Kidney (tissue), 13 donors: ENCODE measurements at regions not wholly inside any gene's neighbourhood (a gene's known extent, or its start where the extent isn't known, plus 50 kb on each side); places are given as distances from the start of the nearest gene placed in this dataset.

Experiments used
- DNase-seq, 5 donors: peaks; one replicate each; pipeline ENCODE4 v3.0.0-alpha.2; 2013 to 2020
- FAIRE-seq: peaks from 2 replicates; lab custom pipeline; 2012; peaks lifted over from hg19 to GRCh38; lab: Jason Lieb, UNC
- H3K27ac ChIP-seq, 2 donors: one replicate each; pipeline ENCODE4 v1.7.0; 2013; ENCODE audit warnings: low read depth in 2 of 2, low read length in 2 of 2, inconsistent platforms in 1 of 2
- H3K27me3 ChIP-seq: one replicate; pipeline ENCODE4 v1.7.1; 2013; ENCODE audit warnings: low read length, inconsistent platforms; ENCODE audit not compliant: control insufficient read depth, insufficient read depth
- H3K36me3 ChIP-seq, 3 donors: one replicate each; pipeline versions ENCODE4 v1.7.0 to v1.7.1; 2013; ENCODE audit warnings: low read length in 3 of 3, control low read depth in 1 of 3, inconsistent platforms in 1 of 3; ENCODE audit not compliant: insufficient read depth in 3 of 3, control insufficient read depth in 2 of 3
- H3K4me1 ChIP-seq, 3 donors: one replicate each; pipeline versions ENCODE4 v1.7.0 to v1.7.1; 2013; ENCODE audit warnings: low read length in 3 of 3, inconsistent platforms in 1 of 3, low read depth in 1 of 3; ENCODE audit not compliant: control insufficient read depth in 2 of 3, insufficient read depth in 2 of 3
- H3K4me3 ChIP-seq, 3 donors: one replicate each; pipeline versions ENCODE4 v1.7.0 to v1.8.1; 2013; ENCODE audit warnings: low read length in 3 of 3, control low read depth in 1 of 3, inconsistent platforms in 1 of 3
- H3K9ac ChIP-seq, 3 donors: one replicate each; pipeline versions ENCODE4 v1.7.0 to v1.7.1; 2013; ENCODE audit warnings: low read length in 3 of 3, control low read depth in 1 of 3, inconsistent platforms in 1 of 3
- H3K9me3 ChIP-seq, 3 donors: one replicate each; pipeline versions ENCODE4 v1.7.0 to v1.7.1; 2013; ENCODE audit warnings: low read length in 3 of 3, control low read depth in 1 of 3, inconsistent platforms in 1 of 3; ENCODE audit not compliant: control insufficient read depth in 2 of 3, insufficient read depth in 1 of 3
- CTCF ChIP-seq: IDR thresholded peaks from 3 replicates; pipeline ENCODE4 v1.5.1; 2012; ENCODE audit warnings: mild to moderate bottlenecking, moderate library complexity, borderline replicate concordance; ENCODE audit not compliant: insufficient read depth; ENCODE audit errors: extremely low read depth
- intact Hi-C: fragments of 100-400 bp; cut with DNase I; formaldehyde crosslinking; loops from one replicate; pipeline ENCODE4 v1.11.1; 2022
- donor health status: control.
- donor health status: control.
- donor health status: control.
- donor health status: control.
- donor health status: control.
- donor health status: DM: yes; HTN: yes; CAD: no.
- donor health status: Normal renal cell carcinoma (clear cell type).

- intact Hi-C loops = no loop called here
- TF ChIP-seq CTCF = no peak
- peaks cover 0 to 7% (median 0%) of the 10 kb centered on the region in 3 donors for H3K9me3 ChIP-seq
- H3K4me1 ChIP-seq = no peaks in the 10 kb centered on the region
- no peak for DNase-seq
- FAIRE-seq = no peak
- H3K27ac ChIP-seq = no peak overlapping the region
- no peak overlapping the region for H3K9ac ChIP-seq
- H3K27me3 ChIP-seq = no peaks in the 10 kb centered on the region
- H3K4me3 ChIP-seq = no peak overlapping the region
- no peaks in the 10 kb centered on the region for H3K36me3 ChIP-seq
These were observed 131.4 kb upstream of the FOXF1 start for GRCh38 chr16:86378831-86379504.

GRCh38 chr16:86379505-86379846 is 130.9 kb upstream of the FOXF1 start:
- no peaks in the 10 kb centered on the region for H3K36me3 ChIP-seq
- peaks cover 0 to 3% (median 0%) of the 10 kb centered on the region in 3 donors for H3K9me3 ChIP-seq
- DNase-seq = no peak
- no peak for TF ChIP-seq CTCF
- H3K27ac ChIP-seq = no peak overlapping the region
- H3K4me3 ChIP-seq = no peak overlapping the region
- no peak overlapping the region for H3K9ac ChIP-seq
- no peaks in the 10 kb centered on the region for H3K27me3 ChIP-seq
- no peak for FAIRE-seq
- H3K4me1 ChIP-seq = no peaks in the 10 kb centered on the region
- intact Hi-C loops = no loop called here

GRCh38 chr16:86380030-86380429 is 130.3 kb upstream of the FOXF1 start:
- no peak for FAIRE-seq
- H3K4me3 ChIP-seq = no peak overlapping the region
- DNase-seq = no peak
- no peak for TF ChIP-seq CTCF
- no peaks in the 10 kb centered on the region for H3K36me3 ChIP-seq
- H3K9me3 ChIP-seq = no peaks in the 10 kb centered on the region
- intact Hi-C loops = no loop called here
- no peak overlapping the region for H3K9ac ChIP-seq
- H3K27ac ChIP-seq = no peak overlapping the region
- H3K27me3 ChIP-seq = no peaks in the 10 kb centered on the region
- no peaks in the 10 kb centered on the region for H3K4me1 ChIP-seq

- no peaks in the 10 kb centered on the region for H3K9me3 ChIP-seq
- H3K27ac ChIP-seq = no peak overlapping the region
- no peak overlapping the region for H3K4me3 ChIP-seq
- no peak for FAIRE-seq
- no peak overlapping the region for H3K9ac ChIP-seq
- intact Hi-C loops = no loop called here
- H3K4me1 ChIP-seq = no peaks in the 10 kb centered on the region
- no peaks in the 10 kb centered on the region for H3K27me3 ChIP-seq
- no peak for TF ChIP-seq CTCF
- no peak for DNase-seq
- H3K36me3 ChIP-seq = no peaks in the 10 kb centered on the region
These were observed 128.8 kb upstream of the FOXF1 start for GRCh38 chr16:86381491-86381890.
